Hepatocyte (in vitro differentiated cells): ENCODE measurements at regions not wholly inside any gene's neighbourhood (a gene's known extent, or its start where the extent isn't known, plus 50 kb on each side); places are given as distances from the start of the nearest gene placed in this dataset.

ENCODE experiments used
- DNase-seq: peaks from one replicate; pipeline ENCODE4 v3.0.0-alpha.2; 2016; ENCODE audit warnings: low spot score
- H2AFZ ChIP-seq: fragments of 200-600 bp; sonication (generic); 2 replicates; pipeline ENCODE4 v1.6.0; 2016; ENCODE audit warnings: antibody characterized with exemption, mild to moderate bottlenecking
- H3K27ac ChIP-seq: fragments of 200-600 bp; sonication (generic); 2 replicates; pipeline ENCODE4 v1.5.1; 2016; ENCODE audit warnings: mild to moderate bottlenecking
- H3K27me3 ChIP-seq: fragments of 200-600 bp; sonication (generic); 2 replicates; pipeline ENCODE4 v1.6.1; 2016
- H3K36me3 ChIP-seq: fragments of 200-600 bp; sonication (generic); replicated peaks from 2 replicates; pipeline ENCODE4 v1.5.1; 2016; ENCODE audit warnings: low read depth; ENCODE audit not compliant: insufficient read depth
- H3K4me1 ChIP-seq: fragments of 200-600 bp; sonication (generic); 2 replicates; pipeline ENCODE4 v1.5.1; 2016; ENCODE audit warnings: mild to moderate bottlenecking, moderate library complexity; ENCODE audit not compliant: insufficient read depth
- H3K4me2 ChIP-seq: fragments of 200-600 bp; sonication (generic); 2 replicates; pipeline ENCODE4 v1.6.0; 2016
- H3K4me3 ChIP-seq: fragments of 200-600 bp; sonication (generic); 2 replicates; pipeline ENCODE4 v1.5.1; 2016; ENCODE audit warnings: mild to moderate bottlenecking
- H3K79me2 ChIP-seq: fragments of 200-600 bp; sonication (generic); 2 replicates; pipeline ENCODE4 v1.6.0; 2017; ENCODE audit warnings: mild to moderate bottlenecking
- H3K9me2 ChIP-seq: fragments of 200-600 bp; sonication (generic); replicated peaks from 2 replicates; pipeline ENCODE4 v1.6.0; 2017; ENCODE audit warnings: mild to moderate bottlenecking; ENCODE audit not compliant: insufficient read depth
- H3K9me3 ChIP-seq: fragments of 200-600 bp; sonication (generic); 2 replicates; pipeline ENCODE4 v1.5.1; 2016; ENCODE audit warnings: low read depth, mild to moderate bottlenecking
- H4K20me1 ChIP-seq: fragments of 200-600 bp; sonication (generic); 2 replicates; pipeline ENCODE4 v1.6.0; 2016; ENCODE audit warnings: mild to moderate bottlenecking; ENCODE audit not compliant: insufficient read depth, poor library complexity, severe bottlenecking
- EZH2 ChIP-seq: fragments of 200-600 bp; sonication (generic); IDR thresholded peaks from 2 replicates; pipeline ENCODE4 v1.6.1; 2016; ENCODE audit warnings: antibody characterized with exemption, mild to moderate bottlenecking, borderline replicate concordance
- EZH2phosphoT487 ChIP-seq: fragments of 200-600 bp; sonication (generic); IDR thresholded peaks from one replicate; pipeline ENCODE4 v1.6.1; 2018; ENCODE audit warnings: antibody characterized with exemption, mild to moderate bottlenecking, low read depth, moderate library complexity; ENCODE audit not compliant: unreplicated experiment, severe bottlenecking
- WGBS: methylation state at CpG from one replicate; pipeline ENCODE4 v1.1.6; 2016; ENCODE audit warnings: low lambda C conversion rate; ENCODE audit errors: missing lambda C conversion rate; 5-methylcytosine and 5-hydroxymethylcytosine counted together
- TF ChIP-seq, protein P1 (sequence below): fragments of 200-600 bp; sonication (generic); IDR thresholded peaks from 2 replicates; pipeline ENCODE4 v1.5.1; 2016; ENCODE audit warnings: antibody characterized with exemption, mild to moderate bottlenecking; ENCODE audit not compliant: poor library complexity

DNA sequence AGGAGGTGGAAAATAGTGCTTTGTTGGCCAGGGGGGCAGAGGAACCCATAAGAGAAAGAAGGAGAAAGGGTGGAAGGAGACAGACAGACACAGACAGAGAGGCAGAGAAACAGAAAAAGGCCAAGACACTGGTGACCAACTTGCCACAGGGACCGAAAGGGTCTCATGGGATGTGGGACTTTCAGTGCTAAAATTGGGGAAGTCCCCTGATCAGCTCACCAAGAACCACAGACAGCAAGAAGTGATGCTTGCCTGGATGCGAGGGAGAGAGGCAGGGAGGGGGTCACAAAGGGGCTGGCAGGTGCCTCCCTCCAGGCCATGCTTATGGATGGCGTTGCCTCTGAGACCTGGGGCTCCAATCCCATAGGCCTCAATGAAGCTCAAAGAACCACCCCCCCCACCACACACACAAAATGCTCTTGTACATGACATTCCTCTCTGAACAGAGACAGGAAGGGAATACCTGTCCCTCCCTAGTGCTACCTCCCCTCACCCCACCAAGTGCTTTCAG, 413.4 kb downstream of the MN1 start:
- H3K9me2 ChIP-seq: no peaks in the 10 kb centered on the region

DNA sequence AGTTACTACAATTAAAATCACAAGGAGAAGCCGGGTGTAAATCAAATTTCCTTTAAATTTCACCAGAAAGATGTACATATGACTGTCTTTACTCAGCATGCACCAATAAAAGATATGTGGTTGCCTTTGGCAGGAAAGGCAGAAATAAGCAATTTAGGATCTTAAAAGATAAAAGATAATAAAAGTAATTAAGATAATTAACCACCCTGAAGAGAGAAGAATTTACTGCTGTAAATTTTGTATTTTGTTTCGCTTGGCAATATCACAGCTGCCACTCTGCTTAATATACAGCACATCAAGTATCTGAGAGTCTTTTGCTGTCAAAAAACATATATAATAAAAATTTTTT, 411.9 kb downstream of the MN1 start:
- Histone ChIP-seq H3K4me3 (no peak overlapping the region), H3K9me2 (no peaks in the 10 kb centered on the region), H3K27me3 (no peaks in the 10 kb centered on the region), H3K4me1 (peaks cover 2% of the 10 kb centered on the region), H3K9me3 (no peaks in the 10 kb centered on the region), H3K4me2 (no peak overlapping the region), H4K20me1 (no peaks in the 10 kb centered on the region), H3K36me3 (no peaks in the 10 kb centered on the region), H3K79me2 (no peaks in the 10 kb centered on the region), H3K27ac (no peak overlapping the region), H2AFZ (no peak overlapping the region)
- no peak for DNase-seq
- WGBS: 89% methylated on average over 2 of the region's 2 CpGs
- no peak for TF ChIP-seq EZH2phosphoT487
- no peak for TF ChIP-seq EZH2
- TF ChIP-seq, protein P1, sequence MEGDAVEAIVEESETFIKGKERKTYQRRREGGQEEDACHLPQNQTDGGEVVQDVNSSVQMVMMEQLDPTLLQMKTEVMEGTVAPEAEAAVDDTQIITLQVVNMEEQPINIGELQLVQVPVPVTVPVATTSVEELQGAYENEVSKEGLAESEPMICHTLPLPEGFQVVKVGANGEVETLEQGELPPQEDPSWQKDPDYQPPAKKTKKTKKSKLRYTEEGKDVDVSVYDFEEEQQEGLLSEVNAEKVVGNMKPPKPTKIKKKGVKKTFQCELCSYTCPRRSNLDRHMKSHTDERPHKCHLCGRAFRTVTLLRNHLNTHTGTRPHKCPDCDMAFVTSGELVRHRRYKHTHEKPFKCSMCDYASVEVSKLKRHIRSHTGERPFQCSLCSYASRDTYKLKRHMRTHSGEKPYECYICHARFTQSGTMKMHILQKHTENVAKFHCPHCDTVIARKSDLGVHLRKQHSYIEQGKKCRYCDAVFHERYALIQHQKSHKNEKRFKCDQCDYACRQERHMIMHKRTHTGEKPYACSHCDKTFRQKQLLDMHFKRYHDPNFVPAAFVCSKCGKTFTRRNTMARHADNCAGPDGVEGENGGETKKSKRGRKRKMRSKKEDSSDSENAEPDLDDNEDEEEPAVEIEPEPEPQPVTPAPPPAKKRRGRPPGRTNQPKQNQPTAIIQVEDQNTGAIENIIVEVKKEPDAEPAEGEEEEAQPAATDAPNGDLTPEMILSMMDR: no peak

More for the DNA sequence above, 413.4 kb downstream of the MN1 start:
- Histone ChIP-seq H3K27me3 (no peaks in the 10 kb centered on the region), H3K27ac (no peak overlapping the region), H3K79me2 (no peaks in the 10 kb centered on the region), H2AFZ (no peak overlapping the region), H3K36me3 (no peaks in the 10 kb centered on the region), H3K9me3 (no peaks in the 10 kb centered on the region), H3K4me3 (no peak overlapping the region), H4K20me1 (no peaks in the 10 kb centered on the region), H3K4me1 (peaks cover 2% of the 10 kb centered on the region), H3K4me2 (no peak overlapping the region)
- TF ChIP-seq EZH2phosphoT487: no peak
- no peak for TF ChIP-seq EZH2
- DNase-seq: no peak
- 85% methylated on average over 3 of the region's 3 CpGs for whole genome bisulfite sequencing

DNA sequence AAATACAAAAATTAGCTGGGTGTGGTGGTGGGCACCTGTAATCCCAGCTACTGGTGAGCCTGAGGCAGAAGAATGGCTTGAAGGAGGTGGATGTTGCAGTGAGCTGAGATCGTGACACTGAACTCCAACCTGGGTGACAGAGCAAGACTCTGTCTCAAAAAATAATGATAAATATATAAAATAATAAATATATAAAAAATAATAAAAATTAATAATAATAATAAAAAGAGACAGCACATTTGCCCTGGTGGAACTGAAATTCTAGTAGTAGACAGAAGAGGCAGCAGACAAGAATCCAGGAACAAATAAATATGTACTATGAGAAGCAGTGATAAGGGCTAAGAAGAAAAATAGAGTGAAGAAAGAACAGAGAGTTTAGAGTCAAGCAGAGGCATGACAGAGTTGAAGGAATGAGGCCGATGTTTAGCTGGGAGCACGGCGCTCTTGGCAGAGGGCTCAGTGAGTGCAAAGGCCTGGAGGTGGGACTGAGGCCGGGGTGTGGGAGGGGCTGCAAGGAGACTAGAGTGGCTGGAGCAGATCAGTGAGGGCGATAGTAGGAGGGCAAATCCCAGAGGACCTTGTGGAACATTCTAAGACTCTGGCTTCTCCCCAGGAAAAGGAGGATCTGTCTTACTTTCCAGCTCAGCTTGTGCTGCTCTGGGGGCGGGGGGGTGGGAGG, 410.3 kb downstream of the MN1 start:
- no peak overlapping the region for H3K4me3 ChIP-seq
- peak; percentile 32 for DNase-seq
- H3K36me3 ChIP-seq: no peaks in the 10 kb centered on the region
- no peak overlapping the region for H3K27ac ChIP-seq
- H3K4me1 ChIP-seq: no peaks in the 10 kb centered on the region
- WGBS: 33% methylated on average over 7 of the region's 7 CpGs
- TF ChIP-seq EZH2 (no peak), EZH2phosphoT487 (no peak)
- TF ChIP-seq, protein P1: peak; percentile 9
- no peak overlapping the region for H2AFZ ChIP-seq
- no peaks in the 10 kb centered on the region for H3K9me3 ChIP-seq
- no peak overlapping the region for H3K4me2 ChIP-seq
- no peaks in the 10 kb centered on the region for H4K20me1 ChIP-seq
- no peaks in the 10 kb centered on the region for H3K9me2 ChIP-seq
- no peaks in the 10 kb centered on the region for H3K27me3 ChIP-seq
- H3K79me2 ChIP-seq: no peaks in the 10 kb centered on the region

DNA sequence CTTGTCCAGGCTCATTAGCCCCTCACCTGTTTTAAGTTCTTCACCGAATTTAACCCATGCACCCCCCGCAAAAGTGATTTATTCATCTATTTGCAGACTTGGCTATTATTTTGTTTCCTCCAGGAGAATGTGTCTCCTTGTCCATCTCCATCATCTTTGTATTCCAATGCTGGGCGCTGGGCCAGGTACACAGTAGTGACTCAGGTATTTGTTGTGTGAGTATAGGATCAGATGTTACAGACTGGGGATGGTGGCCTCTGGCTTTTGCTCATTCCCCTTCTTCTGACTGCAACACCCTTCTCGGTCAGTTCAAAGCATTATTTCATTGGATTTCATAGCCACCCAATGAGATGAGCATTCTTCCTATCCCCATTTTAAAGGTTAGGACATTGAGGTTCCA, 408.2 kb downstream of the MN1 start:
- no peaks in the 10 kb centered on the region for H3K9me3 ChIP-seq
- no peak for DNase-seq
- WGBS: 95% methylated on average over 4 of the region's 4 CpGs
- H3K9me2 ChIP-seq: no peaks in the 10 kb centered on the region
- H3K27ac ChIP-seq: no peak overlapping the region
- H3K79me2 ChIP-seq: no peaks in the 10 kb centered on the region
- no peaks in the 10 kb centered on the region for H3K36me3 ChIP-seq
- no peaks in the 10 kb centered on the region for H3K4me1 ChIP-seq
- H3K4me2 ChIP-seq: no peak overlapping the region
- TF ChIP-seq EZH2 (no peak), EZH2phosphoT487 (no peak)
- TF ChIP-seq, protein P1: no peak
- H4K20me1 ChIP-seq: no peaks in the 10 kb centered on the region
- H3K27me3 ChIP-seq: no peaks in the 10 kb centered on the region
- no peak overlapping the region for H2AFZ ChIP-seq
- no peak overlapping the region for H3K4me3 ChIP-seq
